Putamen (tissue), 1 donor: ENCODE measurements at regions not wholly inside any gene's neighbourhood (a gene's known extent, or its start where the extent isn't known, plus 50 kb on each side); places are given as distances from the start of the nearest gene placed in this dataset.

Experiments
- DNase-seq: peaks from one replicate; pipeline ENCODE4 v3.0.0-alpha.2; 2016; ENCODE audit warnings: low spot score

DNA sequence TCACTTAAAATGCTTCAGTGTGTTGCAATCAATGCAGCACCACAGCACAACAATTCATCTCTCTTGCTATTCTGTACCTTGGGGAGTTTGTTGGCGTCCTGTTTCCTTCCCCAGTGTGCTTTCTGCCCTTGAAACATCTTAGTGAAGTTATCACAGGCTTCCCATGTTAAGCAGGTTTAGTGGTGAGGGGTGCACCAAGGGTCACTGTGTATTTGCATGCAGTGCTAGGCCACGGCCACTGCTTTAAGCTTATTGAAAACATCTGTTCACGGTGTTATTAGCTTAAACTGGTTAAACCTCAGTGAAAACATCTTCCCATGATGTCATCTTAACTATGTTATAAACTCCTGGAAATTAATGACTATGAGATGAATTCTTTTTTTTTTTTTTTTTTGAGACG, 217.3 kb upstream of the GOLIM4 start:
- no peak for DNase-seq

DNA sequence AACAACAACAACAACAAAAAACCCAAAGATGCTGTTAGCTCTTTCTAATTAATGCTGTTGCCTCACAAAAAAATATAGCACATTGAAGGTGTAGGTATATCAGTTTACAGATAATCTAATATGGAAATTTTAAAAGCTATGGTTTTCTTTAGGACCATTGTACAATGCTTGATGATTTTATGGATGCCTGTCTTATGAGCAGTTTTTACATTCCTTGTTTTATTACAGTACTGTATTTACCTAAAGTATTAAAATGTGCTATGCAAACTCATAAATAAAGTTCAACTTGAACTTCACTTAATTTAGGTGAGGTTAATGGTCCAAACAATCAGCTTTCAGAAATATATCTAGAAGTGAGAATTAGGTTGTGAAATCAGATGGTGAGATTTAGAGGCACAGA, 212.2 kb upstream of the GOLIM4 start:
- DNase-seq = no peak

DNA sequence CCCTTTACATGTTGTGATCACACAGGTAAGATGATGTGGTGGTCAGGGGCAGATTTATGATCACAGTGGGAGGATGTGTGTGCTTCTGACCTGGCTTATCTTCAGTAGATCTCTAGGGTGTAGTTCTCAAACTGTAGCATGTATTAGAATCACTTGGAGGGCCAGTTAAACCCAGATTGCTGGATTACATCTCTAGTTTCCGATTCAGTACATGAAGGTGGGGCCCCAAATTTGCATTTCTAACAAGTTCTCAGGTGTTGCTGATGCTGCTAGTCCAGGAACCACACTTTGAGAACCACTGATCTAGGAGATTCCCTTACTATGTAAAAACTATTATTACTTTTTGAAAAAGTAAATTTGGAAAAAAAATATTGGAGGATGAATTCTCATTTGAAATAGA, 199.3 kb upstream of the GOLIM4 start:
- no peak for DNase-seq

DNA sequence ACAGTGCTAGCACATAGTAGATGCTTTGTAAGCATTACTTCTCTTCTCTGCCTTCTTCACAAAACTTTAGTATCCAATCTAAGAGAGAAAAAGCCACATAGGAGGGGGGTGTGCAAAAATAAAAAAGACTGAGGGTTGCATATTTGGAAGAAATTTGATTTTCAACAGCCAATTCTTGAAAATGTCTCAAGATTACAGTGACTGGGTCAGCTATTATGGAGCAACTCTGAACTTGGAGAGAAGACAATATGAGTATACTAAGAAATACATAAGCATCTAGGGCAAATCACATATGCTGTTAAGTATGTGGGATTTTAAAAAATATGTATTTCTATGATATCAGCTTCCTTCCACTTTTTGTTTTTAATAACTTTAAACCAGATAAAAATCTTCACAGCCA, 196.6 kb upstream of the GOLIM4 start:
- no peak for DNase-seq

DNA sequence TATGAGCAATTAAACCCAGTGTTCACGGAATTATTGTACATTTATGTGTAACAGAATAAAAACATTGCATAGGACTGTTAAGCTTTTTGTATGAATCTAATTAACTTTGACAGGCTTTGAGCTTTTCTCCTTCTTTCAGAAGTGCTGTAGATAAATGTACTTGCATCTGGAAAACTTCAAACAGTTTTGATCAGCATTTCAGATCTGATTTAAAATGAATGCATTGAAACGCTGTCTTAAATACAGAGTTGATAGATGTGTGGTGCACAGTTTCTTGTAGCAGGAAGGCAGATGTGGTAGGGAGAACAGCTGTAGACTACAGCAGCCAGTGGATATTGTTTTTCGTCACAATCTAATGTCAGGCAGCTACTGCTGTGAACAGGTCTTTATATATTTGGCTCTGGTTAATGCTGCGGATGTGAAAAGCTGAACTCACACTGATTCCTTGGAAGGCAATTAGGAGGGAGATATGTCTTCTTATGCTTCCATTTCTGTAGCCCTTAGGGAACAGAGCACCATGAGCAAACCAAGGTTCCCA, 193.8 kb upstream of the GOLIM4 start:
- DNase-seq = no peak

DNA sequence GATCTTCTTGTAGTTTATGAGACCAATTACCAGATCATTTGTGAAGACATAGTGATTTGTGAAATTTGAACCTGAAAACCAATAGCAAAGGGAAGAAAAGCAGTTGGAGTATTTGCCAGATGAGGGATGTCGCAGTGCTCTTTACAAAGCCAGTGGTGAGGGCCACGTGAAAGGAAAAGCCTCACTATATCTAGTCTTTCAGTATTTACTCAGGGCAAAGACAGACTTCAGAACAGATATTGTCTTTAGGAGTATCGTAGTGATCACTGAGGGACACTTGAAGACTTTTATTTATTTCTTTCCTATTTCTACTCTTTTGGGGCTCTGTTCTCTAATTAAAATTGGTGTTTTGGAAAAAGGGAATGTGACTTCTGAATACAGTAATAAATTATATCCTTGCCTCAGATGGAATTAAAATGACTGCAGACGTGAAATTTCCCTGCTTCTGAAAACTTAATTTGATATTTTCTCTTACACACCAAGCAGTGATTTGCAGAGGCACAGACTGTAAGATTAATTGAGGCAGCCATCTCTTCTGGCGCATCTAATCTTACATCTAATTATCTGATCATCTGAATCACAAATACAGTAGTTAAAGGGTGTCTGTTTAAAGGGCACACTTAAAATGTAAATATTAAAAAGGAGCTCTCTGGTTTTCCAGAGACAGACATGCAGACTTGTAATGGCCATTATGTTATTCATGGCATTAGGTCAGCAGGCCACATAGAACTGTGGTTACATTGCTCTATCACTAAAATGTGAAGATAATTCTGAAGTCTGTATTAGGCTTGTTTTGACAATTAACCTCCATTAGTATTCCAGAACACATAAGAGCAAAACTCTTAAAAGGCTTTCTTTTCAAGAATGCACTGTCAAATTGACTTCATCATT, 193.0 kb upstream of the GOLIM4 start:
- no peak for DNase-seq

DNA sequence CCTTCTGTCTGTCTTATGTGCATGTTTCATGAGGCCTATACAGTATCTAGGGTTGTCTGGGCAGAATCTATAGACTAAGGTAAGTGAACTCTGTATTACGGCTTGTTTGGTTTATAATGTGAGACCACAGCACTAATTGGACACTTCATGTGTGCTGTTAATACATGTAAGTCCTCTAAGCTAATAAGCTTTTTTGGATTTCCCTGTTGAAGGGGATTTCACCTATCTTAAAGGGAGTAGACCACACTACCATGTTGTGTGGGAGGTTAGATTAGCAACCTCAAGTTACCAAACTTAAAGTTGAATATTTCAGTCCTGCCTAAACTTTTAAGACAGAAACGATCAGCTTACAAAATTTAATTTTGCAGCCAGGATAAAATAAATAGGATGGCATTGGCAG, 189.8 kb upstream of the GOLIM4 start:
- no peak for DNase-seq

DNA sequence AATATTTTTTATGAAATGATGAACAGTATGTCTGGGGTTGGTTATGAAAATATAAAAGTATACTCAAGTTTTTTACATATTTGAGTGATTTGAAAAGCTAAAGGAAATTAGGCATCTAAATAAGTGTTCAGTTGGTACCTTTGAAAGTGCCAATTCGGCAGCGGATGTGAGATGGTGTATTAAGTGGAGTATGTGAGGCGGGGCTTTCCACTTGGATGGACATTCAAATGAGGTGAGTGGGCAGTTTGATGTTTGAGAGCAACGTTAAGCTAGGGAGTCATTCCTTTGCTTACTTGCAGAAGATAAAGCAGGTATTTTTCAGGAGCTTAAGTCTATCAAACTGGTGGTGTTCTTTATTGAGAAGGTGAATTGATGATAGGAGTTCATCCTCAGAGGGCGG, 189.0 kb upstream of the GOLIM4 start:
- DNase-seq = no peak

DNA sequence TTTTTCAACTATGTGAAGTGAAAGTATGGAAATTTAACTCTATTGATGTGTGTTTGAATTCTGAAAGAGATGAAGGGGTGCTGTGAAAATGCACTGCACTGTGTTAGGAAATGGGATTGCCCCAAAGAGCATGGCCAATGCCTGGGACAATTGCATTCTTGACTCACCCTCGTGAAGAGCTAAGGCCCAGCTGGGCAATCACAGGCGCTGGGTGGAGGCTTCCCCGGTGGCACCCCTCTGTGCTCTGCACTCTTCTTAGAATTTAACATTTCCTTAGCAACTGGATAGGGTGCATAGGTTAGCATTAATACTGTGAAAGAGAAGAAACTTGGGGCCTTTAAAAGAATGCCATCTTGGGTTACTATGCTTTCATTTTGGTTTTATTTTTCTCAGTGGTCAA, 179.9 kb upstream of the GOLIM4 start:
- DNase-seq = no peak

DNA sequence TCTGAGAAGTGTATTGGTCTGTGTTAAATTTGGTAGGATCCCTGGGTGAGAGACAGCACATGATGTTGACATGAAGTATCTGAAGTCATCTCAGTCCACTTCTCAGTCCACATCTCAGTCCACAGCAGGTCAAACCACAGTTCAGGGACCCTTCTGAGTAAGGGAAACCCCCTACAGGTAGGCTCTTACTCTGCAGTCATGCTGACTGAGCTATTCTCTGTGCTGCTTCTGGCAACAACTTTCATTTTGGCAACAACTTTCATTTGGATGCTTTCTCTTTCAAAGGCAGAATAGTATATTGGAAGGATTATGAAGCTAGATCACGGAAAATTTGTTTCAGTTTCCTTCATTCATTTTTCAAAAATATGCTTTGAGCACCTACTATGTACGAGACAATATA, 178.2 kb upstream of the GOLIM4 start:
- DNase-seq = no peak

DNA sequence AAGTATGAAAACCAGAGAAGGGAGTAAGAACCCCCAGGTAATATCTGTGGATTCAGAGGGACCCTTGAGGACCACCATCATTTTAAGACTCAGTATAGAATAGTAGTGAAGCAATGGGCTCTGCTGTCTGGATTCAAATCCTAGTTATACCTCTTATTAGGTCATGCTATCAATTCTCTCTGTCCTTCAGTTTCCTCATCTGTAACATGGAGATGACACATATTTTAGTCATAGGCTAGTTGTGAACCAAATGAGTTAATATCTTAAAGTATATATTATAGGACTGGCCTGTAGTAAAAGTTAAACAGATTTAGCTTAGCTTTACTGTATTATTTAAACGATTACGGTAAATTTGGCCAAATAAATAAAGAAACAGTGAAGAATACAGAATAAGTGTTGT, 177.3 kb upstream of the GOLIM4 start:
- DNase-seq = no peak

DNA sequence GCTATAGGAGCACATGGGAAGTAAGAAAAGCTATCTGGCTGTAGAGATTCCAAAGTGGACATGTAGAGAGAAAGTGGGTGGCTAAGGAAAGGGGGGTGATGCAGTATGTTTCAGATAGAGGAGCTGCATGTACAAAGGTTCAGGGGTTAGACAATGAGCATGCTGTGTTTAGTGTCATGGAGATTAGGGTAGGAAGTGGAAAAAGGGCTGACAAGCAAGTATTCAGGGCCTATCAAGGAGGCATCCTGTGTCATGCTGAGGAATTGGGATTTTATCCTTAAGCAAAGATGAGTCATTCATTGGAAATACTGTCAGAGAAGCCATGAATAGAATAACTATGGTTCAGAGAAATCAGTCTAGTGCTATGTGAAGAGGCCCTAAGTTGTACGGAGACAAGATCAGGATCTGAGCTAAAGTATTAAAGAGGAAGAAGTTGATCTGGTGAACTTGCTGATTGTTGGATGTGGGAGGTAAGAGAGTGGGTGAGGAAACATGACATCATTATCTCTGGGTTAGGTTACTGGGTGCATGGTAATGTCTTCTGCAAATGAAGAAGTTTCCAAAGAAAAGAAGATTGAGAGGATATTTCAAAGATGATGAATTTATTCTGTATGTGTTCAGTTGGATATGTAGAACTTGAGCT, 176.7 kb upstream of the GOLIM4 start:
- DNase-seq = peak; percentile 49

DNA sequence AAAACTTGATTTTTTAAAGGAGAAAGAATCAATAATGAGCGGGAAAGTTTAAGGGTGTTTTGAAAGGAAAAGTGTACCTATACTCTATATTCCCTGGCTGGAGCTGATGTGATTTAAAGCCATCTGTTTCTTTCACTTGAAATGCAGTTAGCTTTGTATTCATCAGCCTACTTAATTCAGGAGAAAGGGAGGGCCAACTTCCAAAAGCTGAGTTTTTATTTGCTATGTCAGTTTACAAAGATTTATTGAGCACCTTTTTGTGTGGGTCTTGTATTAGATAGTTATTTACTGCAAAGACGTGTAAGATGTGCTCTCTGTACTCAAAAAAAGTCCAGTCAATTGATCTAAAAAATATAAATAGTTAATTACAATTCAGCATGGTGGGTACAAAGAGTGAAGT, 176.2 kb upstream of the GOLIM4 start:
- DNase-seq = no peak

DNA sequence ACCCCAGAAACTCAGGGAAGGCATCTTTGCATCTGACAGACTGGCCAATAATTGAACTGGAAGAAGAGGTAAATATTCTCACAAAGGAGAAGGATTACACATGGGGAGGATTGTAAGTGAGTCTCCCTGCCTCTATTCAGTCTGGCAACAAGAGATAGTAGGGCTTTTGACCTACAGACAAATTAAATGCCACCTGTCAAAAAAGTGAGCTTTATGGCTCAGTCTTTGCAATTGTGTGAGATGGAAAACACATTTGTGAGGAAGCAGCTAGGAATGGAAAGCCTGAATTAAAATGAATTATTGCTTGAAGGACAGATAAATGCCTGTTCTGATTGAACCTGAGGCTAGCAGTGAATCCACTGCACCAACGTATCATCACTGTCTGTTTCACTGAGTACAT, 173.3 kb upstream of the GOLIM4 start:
- no peak for DNase-seq

DNA sequence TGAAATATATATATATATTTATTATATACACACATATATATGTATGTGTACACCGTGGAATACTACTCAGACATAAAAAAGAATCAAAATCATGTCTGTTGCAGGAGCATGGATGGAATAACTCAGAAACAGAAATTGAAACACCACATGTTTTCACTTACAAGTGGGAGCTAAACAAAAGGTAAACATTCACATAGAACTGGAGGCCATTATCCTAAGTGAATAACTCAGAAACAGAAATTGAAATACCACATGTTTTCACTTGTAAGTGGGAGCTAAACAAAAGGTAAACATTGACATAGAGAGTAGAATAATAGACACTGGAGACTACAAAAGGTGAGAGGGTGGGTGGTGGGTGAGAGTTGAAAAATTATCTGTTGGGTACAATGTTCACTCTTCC, 171.5 kb upstream of the GOLIM4 start:
- no peak for DNase-seq

DNA sequence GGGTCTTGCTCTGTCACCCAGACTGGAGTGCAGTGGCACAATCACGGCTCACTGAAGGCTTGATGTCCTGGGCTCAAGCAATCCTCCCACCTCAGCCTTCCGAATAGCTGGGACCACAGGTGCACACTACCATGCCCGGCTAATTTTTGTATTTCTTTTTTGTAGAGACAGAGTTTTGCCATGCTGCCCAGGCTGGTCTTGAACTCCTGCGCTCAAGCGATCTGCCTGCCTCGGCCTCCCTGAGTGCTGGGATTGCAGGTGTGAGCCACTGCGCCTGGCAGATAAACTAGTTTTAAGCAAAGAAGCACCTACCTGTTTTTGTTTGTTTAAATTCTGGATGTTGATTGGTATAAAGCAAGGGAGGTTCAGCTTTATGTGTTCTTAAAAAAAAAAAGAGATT, 170.6 kb upstream of the GOLIM4 start:
- no peak for DNase-seq

DNA sequence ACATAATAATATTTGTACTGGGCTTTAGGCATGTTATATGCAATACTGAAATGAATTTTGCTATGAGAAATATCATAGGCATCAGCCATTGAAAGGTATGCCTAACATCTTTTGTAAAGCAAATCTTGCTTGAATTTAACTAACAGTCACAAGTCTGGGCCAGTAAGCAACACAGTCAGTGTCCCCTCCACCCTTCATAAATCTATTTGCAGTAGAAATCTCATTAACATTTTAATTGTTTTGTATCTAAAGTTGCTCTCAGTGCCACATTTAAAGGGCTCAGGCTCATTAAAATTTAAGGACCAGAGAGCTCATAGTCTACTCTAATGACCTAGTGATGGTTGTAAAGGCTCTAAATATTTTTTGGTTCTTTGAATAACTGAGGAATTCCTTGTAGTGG, 167.2 kb upstream of the GOLIM4 start:
- DNase-seq = no peak

DNA sequence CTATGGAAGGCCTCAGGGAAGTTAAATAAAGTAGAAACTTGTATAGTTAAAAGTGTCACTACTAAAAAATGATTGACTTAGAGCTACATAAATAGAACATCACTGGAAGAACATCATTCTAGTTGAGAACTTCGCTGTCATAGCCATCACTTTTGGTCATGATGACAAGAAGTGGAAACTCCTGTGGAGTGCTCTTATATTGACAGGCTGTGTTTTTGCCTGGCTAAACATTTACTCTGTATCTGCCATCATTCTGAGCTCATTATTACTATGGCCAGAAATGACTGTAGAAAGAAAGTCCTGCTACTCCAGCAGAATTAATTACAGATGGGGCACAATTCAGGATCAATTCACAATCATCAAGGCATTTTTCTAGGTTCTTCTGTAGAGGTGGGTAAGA, 165.1 kb upstream of the GOLIM4 start:
- DNase-seq = no peak

DNA sequence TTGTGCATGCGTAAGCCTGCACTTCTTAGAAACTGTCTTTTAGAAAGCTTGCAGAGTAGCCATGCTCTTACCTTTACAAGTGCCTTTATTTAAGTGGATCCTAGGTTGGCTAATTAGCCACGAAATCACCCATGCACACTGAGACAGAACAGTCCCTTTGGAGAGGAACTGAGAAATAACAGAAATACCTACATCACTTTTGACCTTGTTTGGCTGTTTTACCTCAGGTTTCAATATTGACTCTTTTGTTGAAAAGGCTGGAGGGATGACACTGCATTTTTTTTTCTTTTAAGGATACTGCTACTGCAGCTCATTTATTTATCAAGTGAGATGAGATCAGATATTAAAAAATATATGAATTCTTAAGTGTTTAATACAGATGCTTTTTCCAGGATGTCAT, 155.6 kb upstream of the GOLIM4 start:
- no peak for DNase-seq

DNA sequence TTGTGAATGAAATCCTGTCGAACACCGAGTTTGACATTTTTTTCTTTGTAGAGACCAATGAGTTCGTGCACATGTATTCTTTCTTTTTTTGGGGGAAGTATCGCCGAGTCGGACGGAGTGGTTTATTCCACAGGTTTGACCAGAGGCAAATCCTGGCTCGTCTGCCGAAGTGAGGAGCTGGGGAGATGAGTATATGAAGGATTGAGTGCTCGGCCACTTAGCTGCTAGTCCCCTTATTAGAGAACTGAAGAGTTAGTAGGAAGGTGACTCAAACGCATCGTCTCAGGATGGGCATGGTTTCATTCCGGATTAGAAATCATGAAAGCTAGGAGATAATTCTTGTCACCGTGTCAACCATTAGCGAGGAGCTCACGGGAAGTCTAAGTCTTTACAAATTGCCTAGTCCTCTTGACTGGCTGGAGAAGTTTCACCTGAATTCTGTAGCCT, 154.7 kb upstream of the GOLIM4 start:
- no peak for DNase-seq

DNA sequence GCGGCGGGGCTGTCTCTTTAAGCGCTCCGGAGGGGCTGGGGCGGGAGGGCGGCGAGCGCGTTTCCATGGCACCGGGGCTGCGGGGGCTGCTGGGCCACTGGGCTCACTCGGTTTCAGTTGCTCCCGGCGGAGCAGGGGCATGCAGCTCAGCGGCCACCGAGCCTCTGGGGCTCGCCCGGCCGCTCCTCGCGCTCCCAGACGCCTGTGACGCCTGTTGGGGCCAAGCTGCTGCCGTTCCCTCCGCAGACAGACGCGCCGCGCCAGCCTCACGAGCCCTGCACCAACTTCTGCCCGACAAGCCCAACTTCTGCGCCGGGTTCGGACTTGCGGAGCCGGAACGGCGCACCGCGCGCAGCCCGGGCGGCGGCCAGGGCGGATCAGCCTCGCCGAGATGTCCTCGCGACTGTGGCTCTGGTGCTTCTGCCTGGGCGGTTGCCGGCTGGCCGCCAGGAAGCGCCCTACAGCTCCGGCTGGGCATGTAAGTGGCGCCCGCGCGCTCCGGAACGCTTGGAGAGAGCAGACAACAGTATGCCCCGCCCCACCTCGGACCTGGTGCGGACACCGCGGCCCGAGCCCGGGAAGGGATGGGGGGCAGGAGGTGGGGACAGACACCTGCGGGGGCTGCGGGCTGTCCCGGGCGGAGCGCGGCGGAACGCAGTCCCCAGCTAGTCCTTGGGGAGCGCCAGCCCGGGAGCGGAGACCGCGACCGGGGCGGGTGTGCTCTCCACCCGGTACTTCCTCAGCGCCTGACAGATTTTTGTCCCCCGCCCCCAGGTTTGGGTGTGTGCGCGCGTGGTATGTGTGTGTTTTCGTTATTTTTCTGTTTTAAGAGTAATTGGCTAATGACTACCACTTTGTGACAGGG, 154.1 kb upstream of the GOLIM4 start:
- peak; percentile 47 for DNase-seq

DNA sequence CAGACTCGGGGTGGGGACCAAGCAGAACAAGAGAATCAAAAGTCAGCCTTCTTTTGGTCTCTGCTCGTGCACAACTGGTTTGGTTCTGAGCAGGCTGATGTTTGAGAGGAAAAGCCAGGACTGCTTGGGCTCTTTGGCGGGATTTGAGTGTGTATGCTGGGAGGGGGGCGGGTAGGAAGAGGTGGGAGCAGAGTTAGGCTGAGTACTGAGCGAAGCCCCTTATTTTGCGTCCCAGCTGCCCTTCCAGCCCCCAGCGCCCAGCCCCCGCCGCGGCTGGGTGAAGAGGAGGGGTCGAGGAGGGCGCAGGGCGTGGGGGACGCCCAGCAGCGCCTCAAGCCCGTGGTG, 153.5 kb upstream of the GOLIM4 start:
- no peak for DNase-seq
